PC-9 (cell line): ENCODE measurements at regions not wholly inside any gene's neighbourhood (a gene's known extent, or its start where the extent isn't known, plus 50 kb on each side); places are given as distances from the start of the nearest gene placed in this dataset.

Experiments used
- BruUV-seq: library from RNA; stranded (reverse); fragments of 400-500 nt; replicated peaks from 2 replicates; lab custom pipeline; 2021; lab: Mats Ljungman, UMichigan
- CTCF ChIA-PET: fragments of 300-600 bp; sonication (Branson Sonifier 250); formaldehyde crosslinking; loops from one replicate; lab custom pipeline; 2022; ENCODE audit warnings: antibody characterized with exemption; lab: Charles Lee
- POLR2A ChIA-PET: fragments of 300-600 bp; sonication (Branson Sonifier 250); formaldehyde crosslinking; loops from one replicate; lab custom pipeline; 2022; ENCODE audit warnings: antibody characterized with exemption; ENCODE audit not compliant: unreplicated experiment; lab: Charles Lee
- DNase-seq, 2 experiments: peaks; one replicate each; pipeline versions ENCODE4 v3.0.0 to v3.0.0-alpha.2; 2015 to 2022; ENCODE audit warnings: mixed read lengths in 1 of 2
- H2AFZ ChIP-seq: fragments of 200-600 bp; sonication (generic); 2 replicates; pipeline ENCODE4 v1.8.1; 2017; ENCODE audit warnings: antibody characterized with exemption
- H3F3A ChIP-seq: fragments of 200-600 bp; sonication (generic); 2 replicates; pipeline ENCODE4 v1.8.1; 2017; ENCODE audit warnings: antibody characterized with exemption, mild to moderate bottlenecking, low read depth; ENCODE audit not compliant: insufficient read depth
- H3K27ac ChIP-seq: fragments of 200-600 bp; sonication (generic); 2 replicates; pipeline ENCODE4 v1.6.1; 2016; ENCODE audit warnings: mixed run types
- H3K27me3 ChIP-seq: fragments of 200-600 bp; sonication (generic); 2 replicates; pipeline ENCODE4 v1.6.1; 2016; ENCODE audit warnings: low read depth, mixed run types; ENCODE audit not compliant: insufficient read depth
- H3K36me3 ChIP-seq: fragments of 200-600 bp; sonication (generic); 2 replicates; pipeline ENCODE4 v1.6.1; 2016; ENCODE audit warnings: low read depth, mixed run types
- H3K4me1 ChIP-seq: fragments of 200-600 bp; sonication (generic); replicated peaks from 2 replicates; pipeline ENCODE4 v1.6.1; 2016; ENCODE audit warnings: mixed run types; ENCODE audit not compliant: insufficient read depth
- H3K4me2 ChIP-seq: fragments of 200-600 bp; sonication (generic); 2 replicates; pipeline ENCODE4 v1.6.1; 2017; ENCODE audit warnings: mixed run types
- H3K4me3 ChIP-seq: fragments of 200-600 bp; sonication (generic); 2 replicates; pipeline ENCODE4 v1.6.1; 2016; ENCODE audit warnings: mixed run types
- H3K79me2 ChIP-seq: fragments of 200-600 bp; sonication (generic); 2 replicates; pipeline ENCODE4 v1.6.1; 2017; ENCODE audit warnings: low read depth, mixed run types
- H3K9me2 ChIP-seq: fragments of 200-600 bp; sonication (generic); 2 replicates; pipeline ENCODE4 v1.8.1; 2017; ENCODE audit warnings: mild to moderate bottlenecking; ENCODE audit not compliant: insufficient read depth
- H3K9me3 ChIP-seq: fragments of 200-600 bp; sonication (generic); 2 replicates; pipeline ENCODE4 v1.8.1; 2016; ENCODE audit warnings: low read depth; ENCODE audit not compliant: insufficient read depth
- H4K20me1 ChIP-seq: fragments of 200-600 bp; sonication (generic); 2 replicates; pipeline ENCODE4 v1.8.1; 2017; ENCODE audit not compliant: insufficient read depth
- EZH2 ChIP-seq: fragments of 200-600 bp; sonication (generic); IDR thresholded peaks from 2 replicates; pipeline ENCODE4 v1.8.0; 2017; ENCODE audit warnings: antibody characterized with exemption, low read depth
- intact Hi-C: fragments of 100-400 bp; cut with micrococcal nuclease; formaldehyde crosslinking; loops from one replicate; pipeline ENCODE4 v1.10.0; 2022; ENCODE audit not compliant: unreplicated experiment
- TF ChIP-seq, protein P1 (sequence below): fragments of 200-600 bp; sonication (generic); conservative IDR thresholded peaks from 2 replicates; pipeline ENCODE4 v1.6.1; 2017; ENCODE audit warnings: mixed run types, antibody characterized with exemption, mild to moderate bottlenecking, moderate library complexity

DNA sequence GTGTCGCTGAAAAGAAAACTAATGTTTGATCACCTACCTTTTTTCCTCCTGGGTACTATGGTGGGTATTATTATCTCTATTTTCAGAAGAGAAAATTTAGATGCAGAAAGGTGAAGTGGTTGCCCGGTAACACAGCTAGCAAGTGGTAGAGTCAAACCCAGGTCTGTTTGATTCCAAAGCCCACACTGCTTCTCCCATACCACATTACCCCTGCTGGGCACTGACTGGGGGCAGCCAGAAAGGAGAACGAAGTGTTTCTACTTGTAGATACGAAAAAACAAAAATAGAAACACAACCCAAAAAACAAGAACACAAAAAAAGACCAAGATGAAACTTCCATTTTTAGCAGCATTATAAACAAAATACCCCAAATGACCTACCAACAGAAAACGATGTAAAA lies 142.2 kb downstream of the SLC41A2 start:
- Histone ChIP-seq H2AFZ (no peak overlapping the region), H3K79me2 (no peaks in the 10 kb centered on the region), H3K4me3 (no peak overlapping the region), H3K9me2 (no peaks in the 10 kb centered on the region), H3K9me3 (no peaks in the 10 kb centered on the region), H3K4me2 (no peak overlapping the region), H3K4me1 (no peaks in the 10 kb centered on the region), H4K20me1 (no peaks in the 10 kb centered on the region), H3K27ac (no peak overlapping the region), H3F3A (no peaks in the 10 kb centered on the region), H3K27me3 (no peaks in the 10 kb centered on the region), H3K36me3 (no peaks in the 10 kb centered on the region)
- intact Hi-C loops, result loop anchor here (1.0 kb wide), 1 partner anchor 14 kb away; no protein-coding TSS in a partner anchor
- ChIA-PET POLR2A (no interaction called here), CTCF (no interaction called here)
- no peak for DNase-seq
- no TSS peak for BruUV-seq
- TF ChIP-seq, protein P1, sequence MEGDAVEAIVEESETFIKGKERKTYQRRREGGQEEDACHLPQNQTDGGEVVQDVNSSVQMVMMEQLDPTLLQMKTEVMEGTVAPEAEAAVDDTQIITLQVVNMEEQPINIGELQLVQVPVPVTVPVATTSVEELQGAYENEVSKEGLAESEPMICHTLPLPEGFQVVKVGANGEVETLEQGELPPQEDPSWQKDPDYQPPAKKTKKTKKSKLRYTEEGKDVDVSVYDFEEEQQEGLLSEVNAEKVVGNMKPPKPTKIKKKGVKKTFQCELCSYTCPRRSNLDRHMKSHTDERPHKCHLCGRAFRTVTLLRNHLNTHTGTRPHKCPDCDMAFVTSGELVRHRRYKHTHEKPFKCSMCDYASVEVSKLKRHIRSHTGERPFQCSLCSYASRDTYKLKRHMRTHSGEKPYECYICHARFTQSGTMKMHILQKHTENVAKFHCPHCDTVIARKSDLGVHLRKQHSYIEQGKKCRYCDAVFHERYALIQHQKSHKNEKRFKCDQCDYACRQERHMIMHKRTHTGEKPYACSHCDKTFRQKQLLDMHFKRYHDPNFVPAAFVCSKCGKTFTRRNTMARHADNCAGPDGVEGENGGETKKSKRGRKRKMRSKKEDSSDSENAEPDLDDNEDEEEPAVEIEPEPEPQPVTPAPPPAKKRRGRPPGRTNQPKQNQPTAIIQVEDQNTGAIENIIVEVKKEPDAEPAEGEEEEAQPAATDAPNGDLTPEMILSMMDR, result no peak
- no peak for TF ChIP-seq EZH2

DNA sequence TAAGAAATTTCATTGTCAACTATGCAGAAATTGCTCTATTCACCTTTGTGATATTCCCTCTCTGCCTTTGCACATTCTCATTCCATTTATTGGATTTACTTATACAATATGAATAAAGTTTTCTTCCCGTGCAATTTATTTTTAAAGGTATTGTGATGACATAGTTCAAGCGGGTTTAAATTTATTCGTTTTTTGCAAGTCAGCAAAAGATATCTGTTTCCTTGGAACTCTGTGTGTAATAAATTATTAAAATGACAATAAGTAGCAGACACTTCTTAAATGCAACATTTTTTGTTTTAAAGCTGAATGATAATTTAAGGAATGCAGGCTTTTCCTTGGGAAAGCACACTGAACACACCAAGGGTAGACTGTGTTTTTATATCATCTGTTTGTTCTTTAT lies 143.1 kb downstream of the SLC41A2 start:
- Histone ChIP-seq H3K27me3 (no peaks in the 10 kb centered on the region), H3K4me2 (no peak overlapping the region), H3K36me3 (no peaks in the 10 kb centered on the region), H3K27ac (no peak overlapping the region), H3K4me3 (no peak overlapping the region), H3K4me1 (no peaks in the 10 kb centered on the region), H3K9me3 (no peaks in the 10 kb centered on the region), H2AFZ (no peak overlapping the region), H3F3A (no peaks in the 10 kb centered on the region), H3K9me2 (no peaks in the 10 kb centered on the region), H4K20me1 (no peaks in the 10 kb centered on the region), H3K79me2 (no peaks in the 10 kb centered on the region)
- no TSS peak for BruUV-seq
- intact Hi-C loops, result no loop called here
- no peak for TF ChIP-seq EZH2
- TF ChIP-seq, protein P1, result no peak
- no peak for DNase-seq
- POLR2A ChIA-PET, result no interaction called here
- CTCF ChIA-PET, result no interaction called here
